MM.1S (cell line): ENCODE measurements at regions not wholly inside any gene's neighbourhood (a gene's known extent, or its start where the extent isn't known, plus 50 kb on each side); places are given as distances from the start of the nearest gene placed in this dataset.

Experiments
- CTCF ChIP-seq: fragments of 300-600 bp; sonication (generic); IDR thresholded peaks from 2 replicates; pipeline ENCODE4 v1.5.1; 2016; ENCODE audit warnings: antibody characterized with exemption, low read length, mixed read lengths
- EZH2 ChIP-seq: fragments of 300-600 bp; sonication (generic); optimal IDR thresholded peaks from 2 replicates; pipeline ENCODE3; 2017; ENCODE audit warnings: low read depth, mild to moderate bottlenecking, antibody characterized with exemption, low read length, mixed read lengths
- EZH2phosphoT487 ChIP-seq: fragments of 300-600 bp; sonication (generic); IDR thresholded peaks from 2 replicates; pipeline ENCODE4 v1.6.1; 2018; ENCODE audit warnings: antibody characterized with exemption, low read length

DNA sequence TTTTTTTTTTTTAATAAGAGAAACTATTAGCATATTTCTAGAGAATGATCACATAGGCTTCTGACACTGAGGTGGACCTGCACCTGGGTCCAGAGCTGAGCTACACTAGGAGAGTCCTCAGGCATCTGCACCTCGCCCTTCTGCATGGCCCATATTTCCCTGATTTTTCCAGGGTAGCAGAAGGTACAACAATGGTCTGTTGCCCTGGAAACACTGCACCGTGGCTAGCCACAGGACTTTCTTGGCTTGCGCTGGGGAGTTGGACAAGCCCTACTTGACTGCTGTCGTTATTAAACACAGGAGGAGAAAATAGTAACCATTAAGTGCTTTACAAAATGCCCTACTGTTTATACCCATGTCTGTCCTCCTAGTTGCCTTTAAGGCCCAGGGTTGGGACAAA is 615.7 kb upstream of the MEF2C start:
- TF ChIP-seq CTCF (no peak), EZH2 (no peak), EZH2phosphoT487 (no peak)
